ENCODE measurements at regions not wholly inside any gene's neighbourhood (a gene's known extent, or its start where the extent isn't known, plus 50 kb on each side); places are given as distances from the start of the nearest gene placed in this dataset.

DNA sequence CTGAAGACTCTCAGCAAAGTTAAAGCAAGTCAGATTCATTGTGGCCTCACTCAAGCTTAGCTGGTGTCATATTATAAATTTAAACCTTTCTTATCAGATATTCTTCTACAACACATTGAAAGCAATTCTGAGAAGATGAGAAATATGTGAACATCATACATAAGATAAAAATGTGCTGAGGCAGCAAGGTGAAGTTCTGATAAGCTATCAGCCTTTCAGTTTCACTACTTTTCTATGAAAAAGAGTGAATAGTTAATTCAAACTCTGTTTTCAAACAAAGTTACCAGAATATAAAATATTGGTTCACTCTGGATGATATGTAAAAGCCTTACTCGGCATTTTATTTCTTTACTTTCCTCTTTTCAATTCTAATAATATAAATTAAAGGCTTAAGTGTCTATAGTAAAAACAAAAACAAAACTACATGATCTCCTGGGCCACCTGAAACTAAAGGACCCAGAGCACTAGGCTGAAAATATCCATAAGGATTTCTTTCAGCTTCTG is 824.4 kb downstream of the MTRR start:
- TF ChIP-seq, protein P1, sequence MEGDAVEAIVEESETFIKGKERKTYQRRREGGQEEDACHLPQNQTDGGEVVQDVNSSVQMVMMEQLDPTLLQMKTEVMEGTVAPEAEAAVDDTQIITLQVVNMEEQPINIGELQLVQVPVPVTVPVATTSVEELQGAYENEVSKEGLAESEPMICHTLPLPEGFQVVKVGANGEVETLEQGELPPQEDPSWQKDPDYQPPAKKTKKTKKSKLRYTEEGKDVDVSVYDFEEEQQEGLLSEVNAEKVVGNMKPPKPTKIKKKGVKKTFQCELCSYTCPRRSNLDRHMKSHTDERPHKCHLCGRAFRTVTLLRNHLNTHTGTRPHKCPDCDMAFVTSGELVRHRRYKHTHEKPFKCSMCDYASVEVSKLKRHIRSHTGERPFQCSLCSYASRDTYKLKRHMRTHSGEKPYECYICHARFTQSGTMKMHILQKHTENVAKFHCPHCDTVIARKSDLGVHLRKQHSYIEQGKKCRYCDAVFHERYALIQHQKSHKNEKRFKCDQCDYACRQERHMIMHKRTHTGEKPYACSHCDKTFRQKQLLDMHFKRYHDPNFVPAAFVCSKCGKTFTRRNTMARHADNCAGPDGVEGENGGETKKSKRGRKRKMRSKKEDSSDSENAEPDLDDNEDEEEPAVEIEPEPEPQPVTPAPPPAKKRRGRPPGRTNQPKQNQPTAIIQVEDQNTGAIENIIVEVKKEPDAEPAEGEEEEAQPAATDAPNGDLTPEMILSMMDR (IDR thresholded peaks at IDR 0.05; ENCODE audit: poor library complexity): no peak
- no peak for TF ChIP-seq EZH2 (IDR thresholded peaks at IDR 0.05; ENCODE audit: borderline replicate concordance)
- TF ChIP-seq EZH2phosphoT487 (IDR thresholded peaks at IDR 0.05; ENCODE audit: low read depth, severe bottlenecking, unreplicated experiment): no peak
